B cell (primary cell): ENCODE measurements at regions not wholly inside any gene's neighbourhood (a gene's known extent, or its start where the extent isn't known, plus 50 kb on each side); places are given as distances from the start of the nearest gene placed in this dataset.

Source experiments
- CTCF ChIP-seq: fragments of 200-600 bp; IDR thresholded peaks from one replicate; pipeline ENCODE4 v1.8.0; 2022; ENCODE audit warnings: antibody characterized with exemption, mild to moderate bottlenecking
- EZH2 ChIP-seq: IDR thresholded peaks from 2 replicates; pipeline ENCODE4 v1.6.1; 2012; ENCODE audit warnings: borderline replicate concordance, low read depth, mild to moderate bottlenecking, moderate library complexity, low read length; ENCODE audit not compliant: insufficient read depth, poor library complexity, severe bottlenecking

GRCh38 chr7:36001546-36001945, 151.5 kb upstream of the EEPD1 start:
- no peak for TF ChIP-seq CTCF
- no peak for TF ChIP-seq EZH2
